WTC11 (cell line): ENCODE measurements at regions not wholly inside any gene's neighbourhood (a gene's known extent, or its start where the extent isn't known, plus 50 kb on each side); places are given as distances from the start of the nearest gene placed in this dataset.

Experiments
- ATAC-seq: fragments of 200-7000 bp; cut with Tn5 transposase; 2 replicates; pipeline ENCODE4 v1.10.0; 2021; ENCODE audit warnings: mild to moderate bottlenecking, moderate library complexity
- CTCF ChIA-PET: fragments of 300-600 bp; sonication (Branson Sonifier 250); formaldehyde crosslinking; loops from one replicate; lab custom pipeline; 2021; ENCODE audit warnings: antibody characterized with exemption; lab: Charles Lee
- POLR2A ChIA-PET: fragments of 350-600 bp; sonication (Branson Sonifier 250); formaldehyde crosslinking; loops from one replicate; lab custom pipeline; 2021; ENCODE audit warnings: antibody characterized with exemption; lab: Charles Lee
- DNase-seq: peaks from one replicate; pipeline ENCODE4 v3.0.0; 2021; ENCODE audit warnings: low spot score
- H3K27ac Mint-ChIP-seq: 2 replicates; pipeline ENCODE4 v1.8.0; 2021; ENCODE audit warnings: mixed read lengths
- H3K27me3 Mint-ChIP-seq: 2 replicates; pipeline ENCODE4 v1.8.0; 2021; ENCODE audit warnings: low read depth, mild to moderate bottlenecking, moderate library complexity, mixed read lengths
- H3K36me3 Mint-ChIP-seq: 2 replicates; pipeline ENCODE4 v1.8.0; 2021; ENCODE audit warnings: mixed read lengths
- H3K4me1 Mint-ChIP-seq: 2 replicates; pipeline ENCODE4 v1.8.0; 2022; ENCODE audit warnings: mixed read lengths
- H3K4me3 Mint-ChIP-seq: 2 replicates; pipeline ENCODE4 v1.8.0; 2021; ENCODE audit warnings: mild to moderate bottlenecking, moderate library complexity, mixed read lengths
- H3K9me3 Mint-ChIP-seq: 2 replicates; pipeline ENCODE4 v1.8.0; 2021; ENCODE audit warnings: mixed read lengths
- AFF4 ChIP-seq: sonication (generic); formaldehyde crosslinking; IDR thresholded peaks from 2 replicates; pipeline ENCODE4 v1.8.1; 2023; ENCODE audit warnings: mild to moderate bottlenecking, missing genetic modification reagents, borderline replicate concordance
- ARID4B ChIP-seq: sonication (generic); formaldehyde crosslinking; IDR thresholded peaks from 2 replicates; pipeline ENCODE4 v1.8.0; 2023; ENCODE audit warnings: missing genetic modification reagents, mild to moderate bottlenecking, borderline replicate concordance
- CBFB ChIP-seq: sonication (generic); formaldehyde crosslinking; IDR thresholded peaks from 2 replicates; pipeline ENCODE4 v1.8.1; 2022; ENCODE audit warnings: mild to moderate bottlenecking, low read depth, missing genetic modification reagents
- ETV6 ChIP-seq: sonication (generic); formaldehyde crosslinking; IDR thresholded peaks from 2 replicates; pipeline ENCODE4 v1.8.1; 2022; ENCODE audit warnings: mild to moderate bottlenecking, missing genetic modification reagents
- FOXJ3 ChIP-seq: sonication (generic); formaldehyde crosslinking; IDR thresholded peaks from 2 replicates; pipeline ENCODE4 v1.9.0; 2021; ENCODE audit warnings: missing genetic modification reagents, mild to moderate bottlenecking, borderline replicate concordance
- GTF2I ChIP-seq: fragments of 250-450 bp; sonication (Bioruptor Pico); conservative IDR thresholded peaks from 2 replicates; pipeline ENCODE4 v1.4.0; 2021; ENCODE audit warnings: mild to moderate bottlenecking
- HMGA2 ChIP-seq: fragments of 250-450 bp; sonication (Bioruptor Pico); IDR thresholded peaks from 2 replicates; pipeline ENCODE4 v1.4.0; 2021; ENCODE audit warnings: mild to moderate bottlenecking, moderate library complexity
- IRF2 ChIP-seq: sonication (generic); formaldehyde crosslinking; IDR thresholded peaks from 2 replicates; pipeline ENCODE4 v1.8.0; 2022; ENCODE audit warnings: low read depth, missing genetic modification reagents, borderline replicate concordance
- JAZF1 ChIP-seq: fragments of 250-450 bp; sonication (Bioruptor Pico); IDR thresholded peaks from 2 replicates; pipeline ENCODE4 v1.9.0; 2021; ENCODE audit warnings: moderate library complexity, mild to moderate bottlenecking, inconsistent platforms
- NFYB ChIP-seq: sonication (generic); formaldehyde crosslinking; conservative IDR thresholded peaks from 2 replicates; pipeline ENCODE4 v1.8.0; 2022; ENCODE audit warnings: low read depth, missing genetic modification reagents
- NR2C2 ChIP-seq: sonication (generic); formaldehyde crosslinking; IDR thresholded peaks from 2 replicates; pipeline ENCODE4 v1.8.0; 2022; ENCODE audit warnings: mild to moderate bottlenecking, missing genetic modification reagents
- PREB ChIP-seq: sonication (generic); formaldehyde crosslinking; IDR thresholded peaks from 2 replicates; pipeline ENCODE4 v1.8.1; 2022; ENCODE audit warnings: mild to moderate bottlenecking, missing genetic modification reagents, moderate library complexity, borderline replicate concordance
- PRRX2 ChIP-seq: fragments of 250-450 bp; sonication (Bioruptor Pico); IDR thresholded peaks from 2 replicates; pipeline ENCODE4 v1.8.0; 2021; ENCODE audit warnings: mild to moderate bottlenecking
- RORB ChIP-seq: fragments of 250-450 bp; sonication (Bioruptor Pico); IDR thresholded peaks from 2 replicates; pipeline ENCODE4 v1.9.0; 2021; ENCODE audit warnings: mild to moderate bottlenecking
- TEAD1 ChIP-seq: sonication (generic); formaldehyde crosslinking; IDR thresholded peaks from 2 replicates; pipeline ENCODE4 v1.8.0; 2022; ENCODE audit warnings: mild to moderate bottlenecking, missing genetic modification reagents
- ZMAT4 ChIP-seq: fragments of 250-450 bp; sonication (Bioruptor Pico); IDR thresholded peaks from 2 replicates; pipeline ENCODE4 v1.9.0; 2021; ENCODE audit warnings: mild to moderate bottlenecking
- ZNF281 ChIP-seq: sonication (generic); formaldehyde crosslinking; IDR thresholded peaks from 2 replicates; pipeline ENCODE4 v1.8.0; 2023; ENCODE audit warnings: mild to moderate bottlenecking, missing genetic modification reagents

- no peak for TF ChIP-seq ARID4B (CRISPR knock-in tag)
- TF ChIP-seq FOXJ3 (CRISPR knock-in tag): no peak
- no peak for TF ChIP-seq GTF2I (CRISPR knock-in tag)
- no peak for TF ChIP-seq RORB (CRISPR knock-in tag)
- TF ChIP-seq ZNF281 (CRISPR knock-in tag): no peak
- no peak for TF ChIP-seq HMGA2 (CRISPR knock-in tag)
- no peak for TF ChIP-seq JAZF1 (CRISPR knock-in tag)
- no peak for TF ChIP-seq PREB (CRISPR knock-in tag)
- no peak for TF ChIP-seq NFYB (CRISPR knock-in tag)
- TF ChIP-seq AFF4 (CRISPR knock-in tag): no peak
- no peak for TF ChIP-seq TEAD1 (CRISPR knock-in tag)
- no peak for TF ChIP-seq ZMAT4 (CRISPR knock-in tag)
- no peak for TF ChIP-seq CBFB (CRISPR knock-in tag)
- no peak for TF ChIP-seq NR2C2 (CRISPR knock-in tag)
- TF ChIP-seq PRRX2 (CRISPR knock-in tag): no peak
- TF ChIP-seq IRF2: no peak
- no peak for TF ChIP-seq ETV6
- CTCF ChIA-PET: no interaction called here
- ATAC-seq (no peak), DNase-seq (no peak)
- Mint-ChIP-seq H3K27me3 (no peaks in the 10 kb centered on the region), H3K4me3 (no peak overlapping the region), H3K27ac (no peak overlapping the region), H3K4me1 (no peaks in the 10 kb centered on the region), H3K36me3 (no peaks in the 10 kb centered on the region), H3K9me3 (no peaks in the 10 kb centered on the region)
- POLR2A ChIA-PET: no interaction called here
Measured at GRCh38 chr10:129244757-129245156, 222.3 kb upstream of the MGMT start.
